ENCODE measurements at regions not wholly inside any gene's neighbourhood (a gene's known extent, or its start where the extent isn't known, plus 50 kb on each side); places are given as distances from the start of the nearest gene placed in this dataset.

- H3K4me3 Mint-ChIP-seq: no peak overlapping the region
- H3K27ac Mint-ChIP-seq: no peak overlapping the region
- no peaks in the 10 kb centered on the region for H3K9me3 Mint-ChIP-seq
- TF ChIP-seq, protein P1, sequence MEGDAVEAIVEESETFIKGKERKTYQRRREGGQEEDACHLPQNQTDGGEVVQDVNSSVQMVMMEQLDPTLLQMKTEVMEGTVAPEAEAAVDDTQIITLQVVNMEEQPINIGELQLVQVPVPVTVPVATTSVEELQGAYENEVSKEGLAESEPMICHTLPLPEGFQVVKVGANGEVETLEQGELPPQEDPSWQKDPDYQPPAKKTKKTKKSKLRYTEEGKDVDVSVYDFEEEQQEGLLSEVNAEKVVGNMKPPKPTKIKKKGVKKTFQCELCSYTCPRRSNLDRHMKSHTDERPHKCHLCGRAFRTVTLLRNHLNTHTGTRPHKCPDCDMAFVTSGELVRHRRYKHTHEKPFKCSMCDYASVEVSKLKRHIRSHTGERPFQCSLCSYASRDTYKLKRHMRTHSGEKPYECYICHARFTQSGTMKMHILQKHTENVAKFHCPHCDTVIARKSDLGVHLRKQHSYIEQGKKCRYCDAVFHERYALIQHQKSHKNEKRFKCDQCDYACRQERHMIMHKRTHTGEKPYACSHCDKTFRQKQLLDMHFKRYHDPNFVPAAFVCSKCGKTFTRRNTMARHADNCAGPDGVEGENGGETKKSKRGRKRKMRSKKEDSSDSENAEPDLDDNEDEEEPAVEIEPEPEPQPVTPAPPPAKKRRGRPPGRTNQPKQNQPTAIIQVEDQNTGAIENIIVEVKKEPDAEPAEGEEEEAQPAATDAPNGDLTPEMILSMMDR (IDR thresholded peaks at IDR 0.05; ENCODE audit: unreplicated experiment): no peak
- no peak for DNase-seq (ENCODE audit: low spot score in 2 of 2, unreplicated experiment in 2 of 2)
- peaks cover 100% of the 10 kb centered on the region for H3K27me3 Mint-ChIP-seq (ENCODE audit: low read depth)
- H3K36me3 Mint-ChIP-seq: no peaks in the 10 kb centered on the region
- peaks cover 8% of the 10 kb centered on the region for H3K4me1 Mint-ChIP-seq
These were observed 224.1 kb upstream of the FOXF1 start for GRCh38 chr16:86285938-86286921.

GRCh38 chr16:86286991-86287663 lies 223.2 kb upstream of the FOXF1 start:
- Mint-ChIP-seq H3K4me1 (peaks cover 8% of the 10 kb centered on the region), H3K36me3 (no peaks in the 10 kb centered on the region), H3K9me3 (no peaks in the 10 kb centered on the region), H3K27ac (no peak overlapping the region), H3K27me3 (ENCODE audit: low read depth) (peaks cover 100% of the 10 kb centered on the region), H3K4me3 (peak overlapping the region; percentile 50)
- TF ChIP-seq, protein P1 (IDR thresholded peaks at IDR 0.05; ENCODE audit: unreplicated experiment): no peak
- peak in 1 of 2 experiments; percentile 34 for DNase-seq (ENCODE audit: low spot score in 2 of 2, unreplicated experiment in 2 of 2)

DNA sequence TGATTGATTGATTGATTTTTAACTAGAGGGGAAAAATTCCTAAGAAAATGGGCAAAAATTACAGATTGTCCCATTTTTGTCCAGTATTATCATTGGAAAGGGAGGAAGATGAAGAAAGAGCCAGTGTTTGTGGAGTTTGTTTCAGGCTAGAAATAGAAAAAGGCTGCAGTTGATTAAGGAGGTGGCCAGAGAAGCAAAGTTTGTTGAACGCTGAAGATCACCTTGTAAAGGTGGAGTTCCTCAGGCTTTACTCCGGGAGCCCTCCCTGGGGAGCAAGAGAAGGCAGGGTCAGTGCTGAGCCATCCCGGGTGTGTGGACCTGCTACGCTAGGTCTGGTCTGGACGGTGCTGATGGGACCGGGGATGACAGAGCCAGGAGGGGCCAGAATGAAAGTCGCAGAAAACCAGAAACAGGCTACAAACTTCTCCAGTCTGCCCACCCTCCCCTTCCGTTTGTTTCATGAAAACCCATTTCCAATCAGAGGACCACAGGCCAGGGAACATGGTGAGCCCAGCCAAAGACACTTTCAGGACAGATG lies 222.6 kb upstream of the FOXF1 start:
- H3K4me1 Mint-ChIP-seq: peaks cover 8% of the 10 kb centered on the region
- peak in 1 of 2 experiments; percentile 22 for DNase-seq (ENCODE audit: low spot score in 2 of 2, unreplicated experiment in 2 of 2)
- H3K36me3 Mint-ChIP-seq: no peaks in the 10 kb centered on the region
- no peaks in the 10 kb centered on the region for H3K9me3 Mint-ChIP-seq
- H3K27me3 Mint-ChIP-seq (ENCODE audit: low read depth): peaks cover 100% of the 10 kb centered on the region
- H3K27ac Mint-ChIP-seq: no peak overlapping the region
- TF ChIP-seq, protein P1 (IDR thresholded peaks at IDR 0.05; ENCODE audit: unreplicated experiment): no peak
- no peak overlapping the region for H3K4me3 Mint-ChIP-seq

DNA sequence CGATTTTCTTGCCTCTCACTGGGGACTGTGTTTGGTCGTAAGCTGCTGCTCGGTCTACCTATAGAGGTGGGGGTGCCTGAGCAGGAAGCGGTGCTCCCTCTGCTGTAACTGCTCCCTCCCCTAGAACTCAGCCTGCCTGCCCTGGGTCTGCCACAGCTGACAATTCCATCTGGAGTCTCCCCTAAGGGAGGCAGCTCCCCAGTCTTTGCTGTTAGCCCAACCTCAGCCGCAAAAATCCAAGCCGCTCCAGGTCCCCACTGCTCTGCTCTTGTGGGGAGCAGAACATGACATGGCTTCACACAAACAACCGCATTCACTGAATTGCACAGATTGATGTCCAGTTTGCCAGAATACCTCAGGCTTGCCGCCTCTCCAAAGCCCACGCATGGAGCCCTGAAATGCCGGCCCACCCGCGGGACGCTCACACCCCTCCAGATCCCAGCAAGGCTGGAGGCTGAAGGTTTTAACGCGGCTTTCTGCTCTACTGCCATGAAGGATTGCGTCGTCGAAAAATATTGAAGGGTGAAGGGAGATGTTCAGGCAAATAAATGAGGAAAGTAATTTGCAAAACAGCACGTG lies 221.5 kb upstream of the FOXF1 start:
- H3K4me1 Mint-ChIP-seq: peaks cover 8% of the 10 kb centered on the region
- H3K36me3 Mint-ChIP-seq: no peaks in the 10 kb centered on the region
- H3K9me3 Mint-ChIP-seq: no peaks in the 10 kb centered on the region
- H3K27me3 Mint-ChIP-seq (ENCODE audit: low read depth): peaks cover 100% of the 10 kb centered on the region
- DNase-seq (ENCODE audit: low spot score in 2 of 2, unreplicated experiment in 2 of 2): peak in 1 of 2 experiments; percentile 37
- no peak overlapping the region for H3K27ac Mint-ChIP-seq
- TF ChIP-seq, protein P1 (IDR thresholded peaks at IDR 0.05; ENCODE audit: unreplicated experiment): no peak
- no peak overlapping the region for H3K4me3 Mint-ChIP-seq

DNA sequence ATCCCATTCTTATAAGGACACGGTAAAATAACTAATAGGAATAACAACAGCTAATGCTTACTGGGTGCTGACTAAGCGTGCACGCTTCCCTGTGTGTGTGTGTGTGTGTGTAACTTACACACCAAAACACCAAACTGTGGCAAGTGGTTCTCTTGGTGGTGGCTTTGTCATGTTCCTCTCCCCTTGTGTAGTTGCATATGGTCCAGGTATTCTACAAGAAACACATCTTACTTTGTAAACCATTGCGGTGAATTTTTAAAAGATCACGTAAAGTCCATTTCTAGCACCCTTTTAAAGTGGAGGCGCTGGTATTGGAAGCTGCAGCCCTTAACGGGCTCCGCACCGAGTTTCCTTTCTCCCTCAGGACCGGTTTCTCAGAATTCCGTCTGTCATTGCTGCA lies 221.0 kb upstream of the FOXF1 start:
- Mint-ChIP-seq H3K36me3 (no peaks in the 10 kb centered on the region), H3K4me3 (no peak overlapping the region), H3K9me3 (no peaks in the 10 kb centered on the region), H3K27me3 (ENCODE audit: low read depth) (peaks cover 100% of the 10 kb centered on the region), H3K27ac (no peak overlapping the region), H3K4me1 (peaks cover 9% of the 10 kb centered on the region)
- peak in 1 of 2 experiments; percentile 34 for DNase-seq (ENCODE audit: low spot score in 2 of 2, unreplicated experiment in 2 of 2)
- TF ChIP-seq, protein P1 (IDR thresholded peaks at IDR 0.05; ENCODE audit: unreplicated experiment): no peak

All from mesothelial cell of epicardium (in vitro differentiated cells).